IMR-90 (cell line): ENCODE measurements at regions not wholly inside any gene's neighbourhood (a gene's known extent, or its start where the extent isn't known, plus 50 kb on each side); places are given as distances from the start of the nearest gene placed in this dataset.

Experiments
- ATAC-seq: fragments of 200-7000 bp; cut with Tn5 transposase; 2 replicates; pipeline ENCODE4 v1.9.1; 2020; ENCODE audit warnings: low read depth, mild to moderate bottlenecking, moderate library complexity
- BruUV-seq: library from RNA; stranded (reverse); fragments of 400-500 nt; replicated peaks from 2 replicates; lab custom pipeline; 2021; lab: Mats Ljungman, UMichigan
- CTCF ChIA-PET: fragments of 300-600 bp; formaldehyde crosslinking; extraction: SDS; loops from one replicate; lab custom pipeline; 2021; ENCODE audit warnings: antibody characterized with exemption; lab: Yijun Ruan, JAX
- POLR2A ChIA-PET: fragments of 300-600 bp; sonication (Branson Sonifier 250); formaldehyde crosslinking; loops from one replicate; lab custom pipeline; 2022; ENCODE audit warnings: antibody characterized with exemption; ENCODE audit not compliant: unreplicated experiment; lab: Charles Lee
- DNase-seq: peaks from one replicate; pipeline ENCODE4 v3.0.0; 2013
- H2AFZ ChIP-seq: replicated peaks from 2 replicates; pipeline ENCODE3; 2013; ENCODE audit warnings: low read length, mild to moderate bottlenecking; ENCODE audit not compliant: poor library complexity
- H2AK5ac ChIP-seq: 2 replicates; pipeline ENCODE4 v1.6.1; 2013; ENCODE audit warnings: low read depth, low read length, inconsistent platforms
- H2AK9ac ChIP-seq: replicated peaks from 2 replicates; pipeline ENCODE3; 2013; ENCODE audit warnings: mild to moderate bottlenecking, low read depth, low read length, moderate library complexity; ENCODE audit not compliant: poor library complexity
- H2BK120ac ChIP-seq: 2 replicates; pipeline ENCODE4 v1.6.1; 2013; ENCODE audit warnings: low read depth, low read length, inconsistent platforms
- H2BK15ac ChIP-seq: 3 replicates; pipeline ENCODE4 v1.6.1; 2013; ENCODE audit warnings: low read depth, low read length, inconsistent platforms
- H2BK20ac ChIP-seq: 2 replicates; pipeline ENCODE4 v1.6.1; 2013; ENCODE audit warnings: low read depth, mild to moderate bottlenecking, inconsistent platforms, low read length, moderate library complexity
- H2BK5ac ChIP-seq: 2 replicates; pipeline ENCODE4 v1.6.1; 2013; ENCODE audit warnings: mild to moderate bottlenecking, low read depth, low read length, inconsistent platforms; ENCODE audit not compliant: poor library complexity, severe bottlenecking
- H3K14ac ChIP-seq: replicated peaks from 2 replicates; pipeline ENCODE4 v1.6.1; 2013; ENCODE audit warnings: low read depth, low read length, inconsistent platforms
- H3K18ac ChIP-seq: 2 replicates; pipeline ENCODE4 v1.6.1; 2013; ENCODE audit warnings: low read depth, low read length, control low read depth
- H3K23ac ChIP-seq: 2 replicates; pipeline ENCODE4 v1.6.1; 2013; ENCODE audit warnings: low read depth, low read length, inconsistent platforms
- H3K27ac ChIP-seq: 2 replicates; pipeline ENCODE4 v1.5.1; 2013; ENCODE audit warnings: mild to moderate bottlenecking, control low read depth, low read length; ENCODE audit not compliant: insufficient read depth
- H3K27me3 ChIP-seq: 2 replicates; pipeline ENCODE4 v1.6.1; 2013; ENCODE audit warnings: low read length; ENCODE audit not compliant: control insufficient read depth, insufficient read depth
- H3K36me3 ChIP-seq: 2 replicates; pipeline ENCODE4 v1.6.1; 2013; ENCODE audit warnings: low read length, mixed read lengths; ENCODE audit not compliant: control insufficient read depth, insufficient read depth
- H3K4ac ChIP-seq: 2 replicates; pipeline ENCODE4 v1.6.1; 2013; ENCODE audit warnings: low read depth, low read length, inconsistent platforms
- H3K4me1 ChIP-seq: 2 replicates; pipeline ENCODE4 v1.6.1; 2013; ENCODE audit warnings: low read length, mixed read lengths; ENCODE audit not compliant: control insufficient read depth, insufficient read depth
- H3K4me2 ChIP-seq: 2 replicates; pipeline ENCODE4 v1.6.1; 2013; ENCODE audit warnings: low read depth, mild to moderate bottlenecking, control low read depth, low read length, moderate library complexity
- H3K4me3 ChIP-seq: 2 replicates; pipeline ENCODE4 v1.5.1; 2013; ENCODE audit warnings: low read depth, mild to moderate bottlenecking, control low read depth, low read length, moderate library complexity; ENCODE audit not compliant: insufficient read depth
- H3K56ac ChIP-seq: 2 replicates; pipeline ENCODE4 v1.6.1; 2013; ENCODE audit warnings: low read length, inconsistent platforms; ENCODE audit not compliant: insufficient read depth; ENCODE audit errors: extremely low read depth
- H3K79me1 ChIP-seq, 2 experiments: 2 replicates each; pipeline ENCODE4 v1.6.1; 2013; ENCODE audit warnings: low read length in 2 of 2, inconsistent platforms in 1 of 2, low read depth in 1 of 2
- H3K9ac ChIP-seq: 2 replicates; pipeline ENCODE4 v1.6.1; 2013; ENCODE audit warnings: low read depth, low read length, control low read depth
- H3K9me1 ChIP-seq: 2 replicates; pipeline ENCODE4 v1.6.1; 2013; ENCODE audit warnings: low read length, inconsistent platforms; ENCODE audit not compliant: insufficient read depth
- H3K9me3 ChIP-seq: 2 replicates; pipeline ENCODE4 v1.6.1; 2013; ENCODE audit warnings: low read length; ENCODE audit not compliant: control insufficient read depth, insufficient read depth
- H4K20me1 ChIP-seq: 2 replicates; pipeline ENCODE4 v1.6.1; 2013; ENCODE audit warnings: low read length, inconsistent platforms; ENCODE audit not compliant: insufficient read depth
- H4K5ac ChIP-seq: 2 replicates; pipeline ENCODE4 v1.6.1; 2013; ENCODE audit warnings: mild to moderate bottlenecking, low read depth, low read length, control low read depth
- H4K8ac ChIP-seq, 2 experiments: 2 replicates each; pipeline ENCODE4 v1.6.1; 2013; ENCODE audit warnings: low read depth in 2 of 2, low read length in 2 of 2, control low read depth in 1 of 2, inconsistent platforms in 1 of 2
- H4K91ac ChIP-seq: 2 replicates; pipeline ENCODE4 v1.6.1; 2013; ENCODE audit warnings: low read depth, low read length, inconsistent platforms; ENCODE audit not compliant: insufficient read depth
- CEBPB ChIP-seq: IDR thresholded peaks from 2 replicates; pipeline ENCODE4 v1.6.1; 2012; ENCODE audit warnings: low read depth, low read length, improper control_type of control experiment
- CHD1 ChIP-seq: IDR thresholded peaks from 2 replicates; pipeline ENCODE4 v1.6.1; 2012; ENCODE audit warnings: low read depth, low read length, improper control_type of control experiment
- ELK1 ChIP-seq: fragments of 150-350 bp; IDR thresholded peaks from 2 replicates; pipeline ENCODE4 v1.6.1; 2016; ENCODE audit warnings: low read depth, mild to moderate bottlenecking, low read length, moderate library complexity, borderline replicate concordance
- MAZ ChIP-seq: IDR thresholded peaks from 2 replicates; pipeline ENCODE4 v1.6.1; 2012; ENCODE audit warnings: low read depth, mild to moderate bottlenecking, low read length, improper control_type of control experiment, moderate library complexity, borderline replicate concordance
- MXI1 ChIP-seq: IDR thresholded peaks from 2 replicates; pipeline ENCODE4 v1.6.1; 2012; ENCODE audit warnings: low read depth, mild to moderate bottlenecking, low read length, moderate library complexity, borderline replicate concordance
- NFE2L2 ChIP-seq: fragments of 150-350 bp; IDR thresholded peaks from 2 replicates; pipeline ENCODE4 v1.6.1; 2016; ENCODE audit warnings: low read depth, mild to moderate bottlenecking, low read length
- POLR2A ChIP-seq: IDR thresholded peaks from 2 replicates; pipeline ENCODE4 v1.6.1; 2012; ENCODE audit warnings: mild to moderate bottlenecking, low read depth, low read length
- RAD21 ChIP-seq: IDR thresholded peaks from 2 replicates; pipeline ENCODE4 v1.6.1; 2012; ENCODE audit warnings: low read length, improper control_type of control experiment
- RCOR1 ChIP-seq: IDR thresholded peaks from 2 replicates; pipeline ENCODE4 v1.6.1; 2012; ENCODE audit warnings: mild to moderate bottlenecking, low read length, improper control_type of control experiment; ENCODE audit not compliant: insufficient replicate concordance
- RFX5 ChIP-seq: IDR thresholded peaks from 2 replicates; pipeline ENCODE4 v1.8.0; 2012; ENCODE audit warnings: low read depth, mild to moderate bottlenecking, low read length, moderate library complexity
- SMC3 ChIP-seq: fragments of 150-350 bp; IDR thresholded peaks from 2 replicates; pipeline ENCODE4 v1.6.1; 2016; ENCODE audit warnings: low read depth, mild to moderate bottlenecking, antibody characterized with exemption, low read length, moderate library complexity
- WGBS, 2 experiments: methylation state at CpG; one replicate each; pipeline versions ENCODE4 v1.1.5 to v1.1.7; 2013; ENCODE audit warnings: missing lambda C conversion rate in 2 of 2; ENCODE audit not compliant: insufficient read length in 1 of 2; ENCODE audit errors: extremely low coverage in 2 of 2; 5-methylcytosine and 5-hydroxymethylcytosine counted together
- dilution Hi-C: fragments of 300-500 bp; cut with HindIII; formaldehyde crosslinking; loops from one replicate; pipeline ENCODE4 v1.14.3; 2018; ENCODE audit warnings: low sequenced_read_pairs; ENCODE audit not compliant: unreplicated experiment
- in situ Hi-C: fragments of 300-500 bp; cut with MboI; formaldehyde crosslinking; loops from 3 replicates; pipeline ENCODE4 v1.14.3; 2019; ENCODE audit warnings: low sequenced_read_pairs, inconsistent platforms, mixed read lengths
- intact Hi-C: fragments of 100-400 bp; cut with micrococcal nuclease; formaldehyde crosslinking; loops from 2 replicates; pipeline ENCODE4 v1.10.0; 2022
- TF ChIP-seq, protein P1 (sequence below): fragments of 150-350 bp; IDR thresholded peaks from 2 replicates; pipeline ENCODE4 v1.6.1; 2017; ENCODE audit warnings: mild to moderate bottlenecking, antibody characterized with exemption, low read length, low read depth
- TF ChIP-seq, protein P2 (sequence below): conservative IDR thresholded peaks from 2 replicates; pipeline ENCODE4 v1.5.1; 2012; ENCODE audit warnings: mild to moderate bottlenecking, low read depth, low read length, improper control_type of control experiment

GRCh38 chr4:60432911-60433310, 767.2 kb upstream of the ADGRL3 start:
- H3K9ac ChIP-seq: no peak overlapping the region
- dilution Hi-C loops (no loop called here), intact Hi-C loops (no loop called here), in situ Hi-C loops (no loop called here)
- no peak overlapping the region for H3K56ac ChIP-seq
- no peak overlapping the region for H3K4me3 ChIP-seq
- H3K4ac ChIP-seq: no peak overlapping the region
- H3K18ac ChIP-seq: no peak overlapping the region
- no peaks in the 10 kb centered on the region for H3K9me3 ChIP-seq
- no peaks in the 10 kb centered on the region for H3K4me1 ChIP-seq
- H2BK15ac ChIP-seq: no peak overlapping the region
- H4K91ac ChIP-seq: no peak overlapping the region
- H3K9me1 ChIP-seq: no peaks in the 10 kb centered on the region
- ChIA-PET POLR2A (no interaction called here), CTCF (interaction anchor here (0.6 kb wide), 1 partner anchor 586 kb away, joined by 4 read pairs; no protein-coding TSS in a partner anchor)
- no peak overlapping the region for H2BK5ac ChIP-seq
- no TSS peak for BruUV-seq
- no peaks in the 10 kb centered on the region for H4K20me1 ChIP-seq
- no peak for ATAC-seq
- H2BK120ac ChIP-seq: no peak overlapping the region
- no peak overlapping the region for H2BK20ac ChIP-seq
- H2AFZ ChIP-seq: no peak overlapping the region
- H3K27ac ChIP-seq: no peak overlapping the region
- no peak for DNase-seq
- no peak overlapping the region for H3K4me2 ChIP-seq
- H2AK5ac ChIP-seq: no peak overlapping the region
- no peak overlapping the region for H3K14ac ChIP-seq
- no peaks in the 10 kb centered on the region for H3K27me3 ChIP-seq
- H4K5ac ChIP-seq: no peak overlapping the region
- TF ChIP-seq RFX5 (no peak), MXI1 (no peak), CHD1 (no peak), RCOR1 (no peak), SMC3 (no peak), ELK1 (no peak), POLR2A (no peak), CEBPB (no peak), MAZ (no peak), RAD21 (no peak), NFE2L2 (no peak)
- TF ChIP-seq, protein P1, sequence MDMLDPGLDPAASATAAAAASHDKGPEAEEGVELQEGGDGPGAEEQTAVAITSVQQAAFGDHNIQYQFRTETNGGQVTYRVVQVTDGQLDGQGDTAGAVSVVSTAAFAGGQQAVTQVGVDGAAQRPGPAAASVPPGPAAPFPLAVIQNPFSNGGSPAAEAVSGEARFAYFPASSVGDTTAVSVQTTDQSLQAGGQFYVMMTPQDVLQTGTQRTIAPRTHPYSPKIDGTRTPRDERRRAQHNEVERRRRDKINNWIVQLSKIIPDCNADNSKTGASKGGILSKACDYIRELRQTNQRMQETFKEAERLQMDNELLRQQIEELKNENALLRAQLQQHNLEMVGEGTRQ: no peak
- TF ChIP-seq, protein P2, sequence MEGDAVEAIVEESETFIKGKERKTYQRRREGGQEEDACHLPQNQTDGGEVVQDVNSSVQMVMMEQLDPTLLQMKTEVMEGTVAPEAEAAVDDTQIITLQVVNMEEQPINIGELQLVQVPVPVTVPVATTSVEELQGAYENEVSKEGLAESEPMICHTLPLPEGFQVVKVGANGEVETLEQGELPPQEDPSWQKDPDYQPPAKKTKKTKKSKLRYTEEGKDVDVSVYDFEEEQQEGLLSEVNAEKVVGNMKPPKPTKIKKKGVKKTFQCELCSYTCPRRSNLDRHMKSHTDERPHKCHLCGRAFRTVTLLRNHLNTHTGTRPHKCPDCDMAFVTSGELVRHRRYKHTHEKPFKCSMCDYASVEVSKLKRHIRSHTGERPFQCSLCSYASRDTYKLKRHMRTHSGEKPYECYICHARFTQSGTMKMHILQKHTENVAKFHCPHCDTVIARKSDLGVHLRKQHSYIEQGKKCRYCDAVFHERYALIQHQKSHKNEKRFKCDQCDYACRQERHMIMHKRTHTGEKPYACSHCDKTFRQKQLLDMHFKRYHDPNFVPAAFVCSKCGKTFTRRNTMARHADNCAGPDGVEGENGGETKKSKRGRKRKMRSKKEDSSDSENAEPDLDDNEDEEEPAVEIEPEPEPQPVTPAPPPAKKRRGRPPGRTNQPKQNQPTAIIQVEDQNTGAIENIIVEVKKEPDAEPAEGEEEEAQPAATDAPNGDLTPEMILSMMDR: no peak
- WGBS, 2 experiments: no CpG with 5 or more reads among the region's 1 CpG
- no peak overlapping the region for H2AK9ac ChIP-seq
- H3K23ac ChIP-seq: no peak overlapping the region
- no peaks in the 10 kb centered on the region for H3K79me1 ChIP-seq
- no peak overlapping the region for H4K8ac ChIP-seq
- H3K36me3 ChIP-seq: no peaks in the 10 kb centered on the region
